Subcutaneous abdominal adipose tissue (tissue), 5 donors: ENCODE measurements at regions not wholly inside any gene's neighbourhood (a gene's known extent, or its start where the extent isn't known, plus 50 kb on each side); places are given as distances from the start of the nearest gene placed in this dataset.
"Not testable (repeated sequence)": the region's sequence is repeated elsewhere in the genome, so short reads cannot be mapped to it uniquely, and the experiment has no call there.

Source experiments
- H3K27ac ChIP-seq: one replicate; pipeline ENCODE4 v1.7.0; 2013; ENCODE audit warnings: low read depth, mild to moderate bottlenecking, inconsistent platforms, low read length, moderate library complexity
- H3K27me3 ChIP-seq, 5 donors: one replicate each; pipeline ENCODE4 v1.7.0; 2013; ENCODE audit warnings: low read length in 5 of 5, inconsistent platforms in 1 of 5; ENCODE audit not compliant: control insufficient read depth in 5 of 5, insufficient read depth in 4 of 5
- H3K36me3 ChIP-seq, 5 donors: one replicate each; pipeline ENCODE4 v1.7.0; 2013; ENCODE audit warnings: low read length in 5 of 5; ENCODE audit not compliant: control insufficient read depth in 5 of 5, insufficient read depth in 5 of 5
- H3K4me1 ChIP-seq, 5 donors: one replicate each; pipeline ENCODE4 v1.7.0; 2013; ENCODE audit warnings: low read length in 5 of 5, mild to moderate bottlenecking in 3 of 5, moderate library complexity in 1 of 5; ENCODE audit not compliant: control insufficient read depth in 5 of 5, insufficient read depth in 5 of 5
- H3K4me3 ChIP-seq, 5 donors: one replicate each; pipeline ENCODE4 v1.7.0; 2013; ENCODE audit warnings: low read length in 5 of 5, low read depth in 1 of 5
- H3K9ac ChIP-seq, 5 donors: one replicate each; pipeline ENCODE4 v1.7.0; 2013; ENCODE audit warnings: low read length in 5 of 5, mild to moderate bottlenecking in 4 of 5, moderate library complexity in 3 of 5
- H3K9me3 ChIP-seq, 5 donors: one replicate each; pipeline ENCODE4 v1.7.0; 2013; ENCODE audit warnings: low read length in 5 of 5; ENCODE audit not compliant: control insufficient read depth in 5 of 5
- donor health status: healthy.
- donor health status: healthy.
- donor health status: healthy.
- donor health status: healthy.
- donor health status: healthy.

- no peaks in the 10 kb centered on the region for H3K9me3 ChIP-seq
- H3K27ac ChIP-seq, result no peak overlapping the region
- no peaks in the 10 kb centered on the region for H3K4me1 ChIP-seq
These were observed 670.7 kb downstream of the UTRN start for GRCh38 chr6:144955859-144956258.

GRCh38 chr6:144956697-144957096, 671.6 kb downstream of the UTRN start:
- not testable (repeated sequence) for H3K36me3 ChIP-seq, H3K4me1 ChIP-seq, H3K27me3 ChIP-seq, H3K27ac ChIP-seq, H3K9me3 ChIP-seq, H3K9ac ChIP-seq, H3K4me3 ChIP-seq

More at GRCh38 chr6:144955859-144956258, 670.7 kb downstream of the UTRN start:
- Histone ChIP-seq H3K36me3 (no peaks in the 10 kb centered on the region), H3K9ac (no peak overlapping the region), H3K27me3 (no peaks in the 10 kb centered on the region), H3K4me3 (no peak overlapping the region)

GRCh38 chr6:144957236-144957937, 672.3 kb downstream of the UTRN start:
- H3K9ac ChIP-seq, result no peak overlapping the region
- H3K36me3 ChIP-seq, result no peaks in the 10 kb centered on the region
- no peak overlapping the region for H3K4me3 ChIP-seq
- no peaks in the 10 kb centered on the region for H3K9me3 ChIP-seq
- H3K4me1 ChIP-seq, result no peaks in the 10 kb centered on the region
- H3K27ac ChIP-seq, result no peak overlapping the region
- no peaks in the 10 kb centered on the region for H3K27me3 ChIP-seq

GRCh38 chr6:144969154-144969553, 684.0 kb downstream of the UTRN start:
- Histone ChIP-seq H3K36me3 (no peaks in the 10 kb centered on the region), H3K4me3 (no peak overlapping the region), H3K27ac (no peak overlapping the region), H3K4me1 (no peaks in the 10 kb centered on the region), H3K9ac (no peak overlapping the region), H3K9me3 (no peaks in the 10 kb centered on the region), H3K27me3 (no peaks in the 10 kb centered on the region)

GRCh38 chr6:144969602-144970272, 684.6 kb downstream of the UTRN start:
- Histone ChIP-seq H3K27ac (no peak overlapping the region), H3K9ac (no peak overlapping the region), H3K27me3 (no peaks in the 10 kb centered on the region), H3K36me3 (no peaks in the 10 kb centered on the region), H3K9me3 (no peaks in the 10 kb centered on the region), H3K4me3 (no peak overlapping the region), H3K4me1 (no peaks in the 10 kb centered on the region)

GRCh38 chr6:144977250-144977864, 692.2 kb downstream of the UTRN start:
- not testable (repeated sequence) for H3K27ac ChIP-seq, H3K9ac ChIP-seq, H3K4me1 ChIP-seq

GRCh38 chr6:144978208-144978607, 693.1 kb downstream of the UTRN start:
- Histone ChIP-seq H3K27ac (no peak overlapping the region), H3K4me1 (no peaks in the 10 kb centered on the region), H3K4me3 (no peak overlapping the region), H3K9me3 (no peaks in the 10 kb centered on the region), H3K36me3 (no peaks in the 10 kb centered on the region), H3K27me3 (no peaks in the 10 kb centered on the region), H3K9ac (no peak overlapping the region)

More at GRCh38 chr6:144977250-144977864, 692.2 kb downstream of the UTRN start:
- H3K27me3 ChIP-seq, H3K4me3 ChIP-seq, H3K9me3 ChIP-seq, H3K36me3 ChIP-seq: not testable (repeated sequence)

GRCh38 chr6:144986271-144986670, 701.1 kb downstream of the UTRN start:
- H3K27ac ChIP-seq, result no peak overlapping the region
- peaks cover 0 to 3% (median 0%) of the 10 kb centered on the region in 5 donors for H3K9me3 ChIP-seq
- H3K9ac ChIP-seq, result no peak overlapping the region
- no peak overlapping the region for H3K4me3 ChIP-seq
- no peaks in the 10 kb centered on the region for H3K36me3 ChIP-seq
- H3K27me3 ChIP-seq, result no peaks in the 10 kb centered on the region
- no peaks in the 10 kb centered on the region for H3K4me1 ChIP-seq

GRCh38 chr6:144989319-144990107, 704.4 kb downstream of the UTRN start:
- no peaks in the 10 kb centered on the region for H3K4me1 ChIP-seq
- peaks cover 0 to 3% (median 0%) of the 10 kb centered on the region in 5 donors for H3K9me3 ChIP-seq
- H3K27ac ChIP-seq, result no peak overlapping the region

GRCh38 chr6:144990784-144991183, 705.6 kb downstream of the UTRN start:
- Histone ChIP-seq H3K27ac (no peak overlapping the region), H3K9ac (no peak overlapping the region), H3K9me3 (no peaks in the 10 kb centered on the region), H3K4me1 (no peaks in the 10 kb centered on the region), H3K27me3 (no peaks in the 10 kb centered on the region), H3K36me3 (no peaks in the 10 kb centered on the region), H3K4me3 (no peak overlapping the region)

More at GRCh38 chr6:144989319-144990107, 704.4 kb downstream of the UTRN start:
- Histone ChIP-seq H3K4me3 (no peak overlapping the region), H3K9ac (no peak overlapping the region), H3K36me3 (no peaks in the 10 kb centered on the region), H3K27me3 (no peaks in the 10 kb centered on the region)
